Brain microvascular endothelial cell (primary cell): ENCODE measurements at regions not wholly inside any gene's neighbourhood (a gene's known extent, or its start where the extent isn't known, plus 50 kb on each side); places are given as distances from the start of the nearest gene placed in this dataset.
"Not testable (repeated sequence)": the region's sequence is repeated elsewhere in the genome, so short reads cannot be mapped to it uniquely, and the experiment has no call there.

Experiments
- DNase-seq: peaks from one replicate; pipeline ENCODE4 v3.0.0-alpha.2; 2020
- H3K27ac ChIP-seq: fragments of 250-450 bp; sonication (Bioruptor Pico); 2 replicates; pipeline ENCODE4 v1.5.1; 2020; ENCODE audit warnings: mild to moderate bottlenecking, moderate library complexity
- H3K27me3 ChIP-seq: fragments of 250-450 bp; sonication (Bioruptor Pico); replicated peaks from 2 replicates; pipeline ENCODE4 v1.5.1; 2020; ENCODE audit warnings: mild to moderate bottlenecking
- H3K36me3 ChIP-seq: fragments of 250-450 bp; sonication (Bioruptor Pico); replicated peaks from 2 replicates; pipeline ENCODE4 v1.5.1; 2020; ENCODE audit warnings: mild to moderate bottlenecking
- H3K4me3 ChIP-seq: 2 replicates; pipeline ENCODE4 v1.5.1; 2011; ENCODE audit warnings: low read depth, mild to moderate bottlenecking, control low read depth, low read length, moderate library complexity
- CTCF ChIP-seq: IDR thresholded peaks from 2 replicates; pipeline ENCODE4 v1.5.1; 2011; ENCODE audit warnings: low read depth, mild to moderate bottlenecking, moderate library complexity, low read length, control low read depth, inconsistent platforms; ENCODE audit errors: missing control alignments
- in situ Hi-C: cut with HindIII; loops from 2 replicates; pipeline ENCODE4 v1.10.0; 2017; ENCODE audit warnings: low sequenced_read_pairs, low pct_ligation_motif_present

DNA sequence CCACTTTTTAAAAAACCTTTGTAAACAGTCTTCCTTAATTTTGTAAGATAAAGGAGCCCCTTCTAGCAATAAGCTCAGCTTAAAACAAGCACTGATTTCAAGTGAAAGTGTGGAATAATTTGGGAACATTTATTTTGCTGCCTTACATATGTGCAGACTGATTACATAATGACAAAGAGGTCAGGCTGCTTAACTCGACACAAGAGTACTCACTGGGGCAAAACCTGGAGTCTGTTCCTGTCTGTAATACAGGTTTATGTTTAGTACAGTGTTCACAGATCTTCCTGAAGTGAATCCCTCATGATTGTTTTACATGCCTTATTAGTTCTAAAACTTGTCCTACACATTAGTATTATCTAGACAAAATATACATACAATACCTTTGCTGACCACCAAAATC, 609.8 kb downstream of the LMO7 start:
- no peak overlapping the region for H3K27ac ChIP-seq
- no peak overlapping the region for H3K4me3 ChIP-seq
- no peaks in the 10 kb centered on the region for H3K36me3 ChIP-seq
- TF ChIP-seq CTCF, result no peak
- H3K27me3 ChIP-seq, result no peaks in the 10 kb centered on the region
- in situ Hi-C loops, result no loop called here
- DNase-seq, result no peak

GRCh38 chr13:76245211-76245610, 609.1 kb downstream of the LMO7 start:
- no peak for DNase-seq
- no peak for TF ChIP-seq CTCF
- Histone ChIP-seq H3K36me3 (no peaks in the 10 kb centered on the region), H3K4me3 (no peak overlapping the region), H3K27ac (no peak overlapping the region), H3K27me3 (no peaks in the 10 kb centered on the region)
- in situ Hi-C loops, result no loop called here

GRCh38 chr13:76243120-76243519, 607.0 kb downstream of the LMO7 start:
- H3K27me3 ChIP-seq, H3K27ac ChIP-seq, H3K36me3 ChIP-seq, H3K4me3 ChIP-seq, DNase-seq, in situ Hi-C loops: not testable (repeated sequence)

- no peak for TF ChIP-seq CTCF
- DNase-seq, result no peak
- Histone ChIP-seq H3K4me3 (no peak overlapping the region), H3K36me3 (no peaks in the 10 kb centered on the region), H3K27ac (no peak overlapping the region), H3K27me3 (no peaks in the 10 kb centered on the region)
- in situ Hi-C loops, result no loop called here
These were observed 603.0 kb downstream of the LMO7 start for GRCh38 chr13:76239031-76239680.

- no peak overlapping the region for H3K27ac ChIP-seq
- in situ Hi-C loops, result no loop called here
These were observed 595.5 kb downstream of the LMO7 start for GRCh38 chr13:76231522-76232167.

GRCh38 chr13:76229281-76229680, 593.2 kb downstream of the LMO7 start:
- no peak for DNase-seq
- in situ Hi-C loops, result no loop called here
- Histone ChIP-seq H3K27me3 (no peaks in the 10 kb centered on the region), H3K4me3 (no peak overlapping the region), H3K27ac (no peak overlapping the region), H3K36me3 (no peaks in the 10 kb centered on the region)
- no peak for TF ChIP-seq CTCF

More at GRCh38 chr13:76231522-76232167, 595.5 kb downstream of the LMO7 start:
- no peak for TF ChIP-seq CTCF
- Histone ChIP-seq H3K36me3 (no peaks in the 10 kb centered on the region), H3K4me3 (no peak overlapping the region), H3K27me3 (no peaks in the 10 kb centered on the region)
- DNase-seq, result no peak
